GM12878 (cell line): ENCODE measurements at regions not wholly inside any gene's neighbourhood (a gene's known extent, or its start where the extent isn't known, plus 50 kb on each side); places are given as distances from the start of the nearest gene placed in this dataset.

ENCODE experiments used
- BCL11A ChIP-seq: IDR thresholded peaks from 2 replicates; pipeline ENCODE4 v1.6.1; 2011; ENCODE audit warnings: low read depth, low read length
- CTCF ChIP-seq, 3 experiments: IDR thresholded peaks in 2 of 3; conservative IDR thresholded peaks in 1 of 3; 2 replicates each; pipeline ENCODE4 v1.5.1; 2011; ENCODE audit warnings: low read depth in 3 of 3, low read length in 3 of 3, mild to moderate bottlenecking in 3 of 3, control low read depth in 2 of 3, moderate library complexity in 2 of 3, inconsistent platforms in 1 of 3, mixed read lengths in 1 of 3; ENCODE audit not compliant: control insufficient read depth in 2 of 3, insufficient read depth in 1 of 3; ENCODE audit errors: extremely low read depth in 1 of 3
- EED ChIP-seq: sonication (generic); IDR thresholded peaks from 2 replicates; pipeline ENCODE4 v1.6.1; 2016; ENCODE audit warnings: antibody characterized with exemption, low read depth
- EP300 ChIP-seq, 2 experiments: fragments of 150-350 bp in 1 of 2; IDR thresholded peaks; 2 replicates each; pipeline ENCODE4 v1.6.1; 2011 to 2012; ENCODE audit warnings: low read depth in 2 of 2, low read length in 2 of 2, borderline replicate concordance in 1 of 2, improper control_type of control experiment in 1 of 2, inconsistent platforms in 1 of 2; ENCODE audit not compliant: control insufficient read depth in 1 of 2
- EZH2 ChIP-seq: IDR thresholded peaks from 2 replicates; pipeline ENCODE4 v1.6.1; 2012; ENCODE audit warnings: low read depth, mild to moderate bottlenecking, control low read depth, inconsistent platforms, low read length, borderline replicate concordance; ENCODE audit not compliant: control insufficient read depth
- MYC ChIP-seq: IDR thresholded peaks from 2 replicates; pipeline ENCODE4 v1.6.1; 2011; ENCODE audit warnings: mild to moderate bottlenecking, low read length, moderate library complexity, inconsistent platforms; ENCODE audit not compliant: insufficient read depth, insufficient replicate concordance, insufficient read length, severe bottlenecking
- POLR2A ChIP-seq: IDR thresholded peaks from 2 replicates; pipeline ENCODE4 v1.6.1; 2011; ENCODE audit warnings: low read depth, mild to moderate bottlenecking, low read length
- RCOR1 ChIP-seq: conservative IDR thresholded peaks from 2 replicates; pipeline ENCODE4 v1.6.1; 2012; ENCODE audit warnings: low read depth, low read length, improper control_type of control experiment
- STAT1 ChIP-seq: fragments of 450-650 bp; conservative IDR thresholded peaks from 2 replicates; pipeline ENCODE4 v1.6.1; 2014; ENCODE audit warnings: antibody characterized with exemption, mild to moderate bottlenecking
- TAF1 ChIP-seq: IDR thresholded peaks from 2 replicates; pipeline ENCODE4 v1.6.1; 2011; ENCODE audit warnings: mild to moderate bottlenecking, low read depth, low read length, borderline replicate concordance
- TBL1XR1 ChIP-seq: IDR thresholded peaks from 2 replicates; pipeline ENCODE4 v1.6.1; 2012; ENCODE audit warnings: low read depth, low read length, improper control_type of control experiment
- USF1 ChIP-seq: IDR thresholded peaks from 2 replicates; pipeline ENCODE4 v1.6.1; 2011; ENCODE audit warnings: borderline replicate concordance, low read depth, mild to moderate bottlenecking, moderate library complexity, mixed read lengths, low read length; ENCODE audit not compliant: insufficient read depth; ENCODE audit errors: extremely low read length

DNA sequence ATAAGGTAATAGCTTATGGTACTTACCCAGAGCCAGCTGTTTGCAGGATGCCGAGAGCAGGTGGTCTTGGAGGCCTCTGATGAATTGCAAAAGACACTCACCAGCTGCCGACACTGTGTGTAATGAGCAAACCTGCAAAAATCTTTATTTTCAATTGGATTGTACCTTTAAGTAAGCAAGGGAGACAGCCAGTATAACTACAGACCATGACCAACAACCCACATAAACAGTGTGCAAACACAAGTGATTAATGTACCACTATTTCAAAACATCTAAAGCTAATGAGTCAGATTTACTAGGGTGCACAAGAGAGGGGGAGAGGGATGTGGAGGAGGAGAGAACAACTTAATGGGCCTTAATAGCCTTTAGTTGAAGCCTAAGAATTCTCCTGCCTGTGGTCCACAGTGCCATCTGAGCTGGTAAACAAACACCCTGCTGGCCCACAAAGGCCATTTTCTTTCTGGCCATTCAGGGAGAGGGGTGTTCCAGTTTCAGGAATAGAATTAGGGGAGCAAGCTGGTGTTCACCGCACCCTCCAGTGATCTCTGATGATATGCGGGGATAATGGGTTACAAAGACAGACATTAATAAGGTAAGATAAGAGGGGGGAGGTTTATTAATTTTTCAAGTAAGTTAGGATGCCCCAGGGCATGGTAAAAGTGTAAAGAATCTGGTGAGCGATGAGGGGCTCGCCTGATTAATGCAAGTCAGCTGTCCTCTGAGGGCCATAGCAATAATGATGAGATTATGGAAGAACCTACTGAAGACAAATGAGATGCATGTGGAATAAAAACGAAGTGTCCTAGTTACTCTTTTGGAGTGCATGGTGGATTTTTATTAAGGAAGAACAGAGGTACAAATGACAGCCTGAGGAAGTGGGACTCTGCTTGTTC is 196.4 kb downstream of the HRH4 start:
- TF ChIP-seq EP300 (IDR thresholded peaks at IDR 0.05; ENCODE audit: borderline replicate concordance in 1 of 2, control insufficient read depth in 1 of 2, low read depth in 2 of 2, low read length in 2 of 2) (no peak), TBL1XR1 (no peak), BCL11A (no peak), RCOR1 (no peak), CTCF (IDR thresholded peaks at IDR 0.05 in 2 of 3, conservative IDR thresholded peaks at IDR 0.05 in 1 of 3; ENCODE audit: control insufficient read depth in 2 of 3, extremely low read depth in 1 of 3, insufficient read depth in 1 of 3, low read depth in 3 of 3, low read length in 3 of 3) (no peak), MYC (no peak), USF1 (no peak), EED (no peak), EZH2 (no peak), STAT1 (no peak), POLR2A (no peak), TAF1 (no peak)
